ENCODE measurements at regions not wholly inside any gene's neighbourhood (a gene's known extent, or its start where the extent isn't known, plus 50 kb on each side); places are given as distances from the start of the nearest gene placed in this dataset.

DNA sequence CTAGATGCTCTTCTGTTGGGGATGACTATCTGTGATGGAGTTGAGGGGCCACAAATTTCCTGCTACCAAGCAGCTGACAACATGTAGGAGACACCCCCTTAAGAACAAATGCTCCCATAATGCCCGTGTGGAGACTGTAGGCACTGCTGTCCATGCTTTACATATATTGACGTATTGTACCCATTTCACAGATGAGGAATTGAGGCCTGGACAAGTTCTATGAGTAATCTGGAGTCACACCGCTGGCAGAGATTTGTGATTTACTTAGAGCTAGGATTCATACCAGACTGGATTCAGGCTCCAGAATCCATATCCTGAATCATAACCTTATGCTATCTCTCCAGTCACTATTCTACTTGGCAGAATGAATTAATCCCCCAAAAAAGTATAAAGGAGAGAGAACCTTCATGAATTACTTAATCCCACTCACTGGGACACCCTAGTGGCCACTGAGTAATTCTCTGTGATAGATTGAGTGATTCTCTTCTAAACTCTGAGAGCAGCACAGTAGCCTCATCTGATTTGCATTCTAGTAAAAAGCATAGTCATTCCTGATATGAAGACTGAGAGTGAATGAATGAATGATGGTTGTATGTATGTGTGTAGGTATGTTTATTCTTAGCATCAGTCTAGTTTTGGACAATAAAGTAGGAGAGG is 460.7 kb upstream of the MEIS1 start:
- no peak for TF ChIP-seq POLR2A (IDR thresholded peaks at IDR 0.05)
- TF ChIP-seq, protein P1, sequence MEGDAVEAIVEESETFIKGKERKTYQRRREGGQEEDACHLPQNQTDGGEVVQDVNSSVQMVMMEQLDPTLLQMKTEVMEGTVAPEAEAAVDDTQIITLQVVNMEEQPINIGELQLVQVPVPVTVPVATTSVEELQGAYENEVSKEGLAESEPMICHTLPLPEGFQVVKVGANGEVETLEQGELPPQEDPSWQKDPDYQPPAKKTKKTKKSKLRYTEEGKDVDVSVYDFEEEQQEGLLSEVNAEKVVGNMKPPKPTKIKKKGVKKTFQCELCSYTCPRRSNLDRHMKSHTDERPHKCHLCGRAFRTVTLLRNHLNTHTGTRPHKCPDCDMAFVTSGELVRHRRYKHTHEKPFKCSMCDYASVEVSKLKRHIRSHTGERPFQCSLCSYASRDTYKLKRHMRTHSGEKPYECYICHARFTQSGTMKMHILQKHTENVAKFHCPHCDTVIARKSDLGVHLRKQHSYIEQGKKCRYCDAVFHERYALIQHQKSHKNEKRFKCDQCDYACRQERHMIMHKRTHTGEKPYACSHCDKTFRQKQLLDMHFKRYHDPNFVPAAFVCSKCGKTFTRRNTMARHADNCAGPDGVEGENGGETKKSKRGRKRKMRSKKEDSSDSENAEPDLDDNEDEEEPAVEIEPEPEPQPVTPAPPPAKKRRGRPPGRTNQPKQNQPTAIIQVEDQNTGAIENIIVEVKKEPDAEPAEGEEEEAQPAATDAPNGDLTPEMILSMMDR (IDR thresholded peaks at IDR 0.05) = peak in 1 of 6 experiments; percentile 6
